Adrenal gland (tissue), 9 donors: ENCODE measurements at regions not wholly inside any gene's neighbourhood (a gene's known extent, or its start where the extent isn't known, plus 50 kb on each side); places are given as distances from the start of the nearest gene placed in this dataset.

Source experiments
- DNase-seq, 7 donors: peaks; one replicate each; pipeline ENCODE4 v3.0.0-alpha.2; 2019 to 2020
- H3K27ac ChIP-seq, 5 donors: fragments of 200-600 bp; sonication (generic) in 4 of 5; 1 replicate in 3 of 5; 2 replicates in 2 of 5; pipeline versions ENCODE4 v1.5.1 to v1.8.0; 2016 to 2020; ENCODE audit warnings: mild to moderate bottlenecking in 1 of 5
- H3K27me3 ChIP-seq: fragments of 200-600 bp; 2 replicates; pipeline ENCODE4 v1.8.0; 2021
- H3K36me3 ChIP-seq, 2 donors: fragments of 200-600 bp; replicated peaks in 1 of 2; 1 replicate in 1 of 2; 2 replicates in 1 of 2; pipeline versions ENCODE4 v1.5.1 to v1.8.0; 2018 to 2022
- H3K4me1 ChIP-seq, 2 donors: fragments of 200-600 bp; replicated peaks in 1 of 2; 1 replicate in 1 of 2; 2 replicates in 1 of 2; pipeline versions ENCODE4 v1.5.1 to v1.8.0; 2018 to 2021
- H3K4me3 ChIP-seq, 4 donors: fragments of 200-600 bp; sonication (generic) in 3 of 4; one replicate each; pipeline ENCODE4 v1.5.1; 2016 to 2018
- H3K9me3 ChIP-seq, 3 donors: fragments of 200-600 bp; sonication (generic) in 1 of 3; replicated peaks in 1 of 3; 1 replicate in 2 of 3; 2 replicates in 1 of 3; pipeline versions ENCODE4 v1.5.1 to v1.8.0; 2016 to 2021
- CTCF ChIP-seq, 6 experiments: fragments of 450-650 bp in 4 of 6; fragments of 200-600 bp in 2 of 6; sonication (generic) in 1 of 6; IDR thresholded peaks; 1 replicate in 5 of 6; 2 replicates in 1 of 6; pipeline versions ENCODE4 v1.5.1 to v1.8.0; 2016 to 2021; ENCODE audit warnings: antibody characterized with exemption in 6 of 6, mild to moderate bottlenecking in 2 of 6, moderate library complexity in 1 of 6
- POLR2A ChIP-seq, 2 donors: fragments of 450-650 bp; IDR thresholded peaks; one replicate each; pipeline ENCODE4 v1.6.1; 2017; ENCODE audit warnings: antibody characterized with exemption in 2 of 2, mild to moderate bottlenecking in 2 of 2, moderate library complexity in 1 of 2
- WGBS, 4 donors: extraction: QIAGEN DNeasy Blood & Tissue Kit in 2 of 4; methylation state at CpG; one replicate each; pipeline versions ENCODE4 v1.1.5 to v1.1.7; 2013 to 2017; 5-methylcytosine and 5-hydroxymethylcytosine counted together
- intact Hi-C, 2 donors: fragments of 100-400 bp; cut with DNase I; formaldehyde crosslinking; loops; one replicate each; pipeline versions ENCODE4 v1.14.1 to v1.15.0; 2022 to 2023
- donor health status: healthy with polysubstance abuse.
- donor health status: Bipolar disorder and iron deficiency.
- donor health status: DM: yes; HTN: yes; CAD: no.
- donor health status: DM: no; HTN: no; CAD: no.
- donor health status: DM: no; HTN: no; CAD: no.

GRCh38 chr17:71363661-71364060 is 757.2 kb upstream of the SOX9 start:
- Histone ChIP-seq H3K27me3 (no peaks in the 10 kb centered on the region), H3K4me1 (no peaks in the 10 kb centered on the region), H3K9me3 (no peaks in the 10 kb centered on the region), H3K4me3 (no peak overlapping the region), H3K36me3 (no peaks in the 10 kb centered on the region), H3K27ac (no peak overlapping the region)
- intact Hi-C loops = no loop called here
- 56 to 66% (median 63%) methylated on average over 2 of the region's 2 CpGs for WGBS, 4 donors
- no peak for DNase-seq
- no peak for TF ChIP-seq CTCF (IDR thresholded peaks at IDR 0.05)
- TF ChIP-seq POLR2A (IDR thresholded peaks at IDR 0.05) = no peak

GRCh38 chr17:71371809-71372208 is 749.0 kb upstream of the SOX9 start:
- no peak for DNase-seq
- Histone ChIP-seq H3K27me3 (no peaks in the 10 kb centered on the region), H3K4me1 (no peaks in the 10 kb centered on the region), H3K36me3 (no peaks in the 10 kb centered on the region), H3K27ac (no peak overlapping the region), H3K9me3 (no peaks in the 10 kb centered on the region), H3K4me3 (no peak overlapping the region)
- intact Hi-C loops = no loop called here
- WGBS, 4 donors = 74 to 80% (median 75%) methylated on average over 7 of the region's 7 CpGs
- TF ChIP-seq POLR2A (IDR thresholded peaks at IDR 0.05) = no peak
- TF ChIP-seq CTCF (IDR thresholded peaks at IDR 0.05) = no peak

- WGBS, 4 donors = 90 to 93% (median 92%) methylated on average over 1 of the region's 1 CpG
- Histone ChIP-seq H3K9me3 (no peaks in the 10 kb centered on the region), H3K4me1 (no peaks in the 10 kb centered on the region), H3K36me3 (no peaks in the 10 kb centered on the region), H3K27ac (no peak overlapping the region), H3K4me3 (no peak overlapping the region), H3K27me3 (no peaks in the 10 kb centered on the region)
- no peak for DNase-seq
- TF ChIP-seq CTCF (IDR thresholded peaks at IDR 0.05) (no peak), POLR2A (IDR thresholded peaks at IDR 0.05) (no peak)
- intact Hi-C loops = no loop called here
These were observed 744.9 kb upstream of the SOX9 start for GRCh38 chr17:71375948-71376347.

GRCh38 chr17:71376933-71377332 is 743.9 kb upstream of the SOX9 start:
- intact Hi-C loops = no loop called here
- H3K4me1 ChIP-seq = no peaks in the 10 kb centered on the region
- H3K27ac ChIP-seq = no peak overlapping the region
- TF ChIP-seq CTCF (IDR thresholded peaks at IDR 0.05) = no peak
- TF ChIP-seq POLR2A (IDR thresholded peaks at IDR 0.05) = no peak
- H3K4me3 ChIP-seq = no peak overlapping the region
- no peak for DNase-seq
- WGBS, 4 donors = 61 to 66% (median 62%) methylated on average over 6 of the region's 6 CpGs
- no peaks in the 10 kb centered on the region for H3K27me3 ChIP-seq
- H3K36me3 ChIP-seq = no peaks in the 10 kb centered on the region
- H3K9me3 ChIP-seq = no peaks in the 10 kb centered on the region
